ENCODE measurements at regions not wholly inside any gene's neighbourhood (a gene's known extent, or its start where the extent isn't known, plus 50 kb on each side); places are given as distances from the start of the nearest gene placed in this dataset.
"Not testable (repeated sequence)": the region's sequence is repeated elsewhere in the genome, so short reads cannot be mapped to it uniquely, and the experiment has no call there.

DNA sequence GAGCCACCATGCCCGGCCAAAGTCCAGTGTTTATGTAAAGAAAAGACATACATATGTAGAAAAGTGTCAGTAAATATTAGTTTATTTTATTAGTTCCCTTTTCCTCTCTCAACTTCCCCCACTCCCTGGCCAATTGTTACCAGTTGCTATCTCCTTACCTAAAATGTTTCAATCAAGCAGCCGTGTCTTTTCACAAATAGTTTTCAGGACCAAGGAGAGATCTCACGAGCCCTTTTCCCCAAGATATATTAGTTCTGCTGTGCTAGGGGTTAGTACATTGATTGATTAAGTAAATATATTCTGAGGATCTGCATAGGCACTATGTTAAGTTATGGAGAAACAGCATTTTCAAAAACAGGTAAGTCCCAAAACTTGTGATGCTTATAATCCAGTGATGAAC, 87.4 kb downstream of the ZIC4 start:
- POLR2A ChIA-PET: no interaction called here
- no peaks in the 10 kb centered on the region for H3K36me3 Mint-ChIP-seq
- DNase-seq (ENCODE audit: low spot score): no peak
- H3K4me1 Mint-ChIP-seq: peaks cover 8% of the 10 kb centered on the region
- CTCF ChIA-PET: no interaction called here
- no peak for ATAC-seq
- no peak overlapping the region for H3K4me3 Mint-ChIP-seq
- TF ChIP-seq ESRRA (CRISPR knock-in tag; IDR thresholded peaks at IDR 0.05; ENCODE audit: borderline replicate concordance) (no peak), CREM (CRISPR knock-in tag; IDR thresholded peaks at IDR 0.05) (no peak), ATF1 (CRISPR knock-in tag; IDR thresholded peaks at IDR 0.05) (no peak), FOXJ3 (CRISPR knock-in tag; IDR thresholded peaks at IDR 0.05; ENCODE audit: borderline replicate concordance) (no peak), MYBL2 (CRISPR knock-in tag; IDR thresholded peaks at IDR 0.05) (no peak), CTCF (IDR thresholded peaks at IDR 0.05) (no peak), JUN (CRISPR knock-in tag; IDR thresholded peaks at IDR 0.05) (no peak)
- TF ChIP-seq, protein P1, sequence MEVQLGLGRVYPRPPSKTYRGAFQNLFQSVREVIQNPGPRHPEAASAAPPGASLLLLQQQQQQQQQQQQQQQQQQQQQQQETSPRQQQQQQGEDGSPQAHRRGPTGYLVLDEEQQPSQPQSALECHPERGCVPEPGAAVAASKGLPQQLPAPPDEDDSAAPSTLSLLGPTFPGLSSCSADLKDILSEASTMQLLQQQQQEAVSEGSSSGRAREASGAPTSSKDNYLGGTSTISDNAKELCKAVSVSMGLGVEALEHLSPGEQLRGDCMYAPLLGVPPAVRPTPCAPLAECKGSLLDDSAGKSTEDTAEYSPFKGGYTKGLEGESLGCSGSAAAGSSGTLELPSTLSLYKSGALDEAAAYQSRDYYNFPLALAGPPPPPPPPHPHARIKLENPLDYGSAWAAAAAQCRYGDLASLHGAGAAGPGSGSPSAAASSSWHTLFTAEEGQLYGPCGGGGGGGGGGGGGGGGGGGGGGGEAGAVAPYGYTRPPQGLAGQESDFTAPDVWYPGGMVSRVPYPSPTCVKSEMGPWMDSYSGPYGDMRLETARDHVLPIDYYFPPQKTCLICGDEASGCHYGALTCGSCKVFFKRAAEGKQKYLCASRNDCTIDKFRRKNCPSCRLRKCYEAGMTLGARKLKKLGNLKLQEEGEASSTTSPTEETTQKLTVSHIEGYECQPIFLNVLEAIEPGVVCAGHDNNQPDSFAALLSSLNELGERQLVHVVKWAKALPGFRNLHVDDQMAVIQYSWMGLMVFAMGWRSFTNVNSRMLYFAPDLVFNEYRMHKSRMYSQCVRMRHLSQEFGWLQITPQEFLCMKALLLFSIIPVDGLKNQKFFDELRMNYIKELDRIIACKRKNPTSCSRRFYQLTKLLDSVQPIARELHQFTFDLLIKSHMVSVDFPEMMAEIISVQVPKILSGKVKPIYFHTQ (CRISPR knock-in tag; IDR thresholded peaks at IDR 0.05): no peak
- H3K27ac Mint-ChIP-seq: no peak overlapping the region
- H3K9me3 Mint-ChIP-seq: peaks cover 22% of the 10 kb centered on the region
- H3K27me3 Mint-ChIP-seq (ENCODE audit: low read depth): no peaks in the 10 kb centered on the region; the same call in 1 of the 2 replicates

GRCh38 chr3:147317080-147317479, 89.3 kb downstream of the ZIC4 start:
- peaks cover 22% of the 10 kb centered on the region for H3K9me3 Mint-ChIP-seq
- H3K27me3 Mint-ChIP-seq (ENCODE audit: low read depth); H3K36me3 Mint-ChIP-seq; H3K4me3 Mint-ChIP-seq; POLR2A ChIA-PET; ATAC-seq; H3K27ac Mint-ChIP-seq; H3K4me1 Mint-ChIP-seq: not testable (repeated sequence)
- DNase-seq (ENCODE audit: low spot score): peak; percentile 48
- peak; percentile 72; the same call in 1 of the 2 replicates for TF ChIP-seq FOXK1 (CRISPR knock-in tag; IDR thresholded peaks at IDR 0.05)
- CTCF ChIA-PET: interaction anchor here (1.4 kb wide), 1 partner anchor 44 kb away, joined by 4 read pairs; no protein-coding TSS in a partner anchor

GRCh38 chr3:147313513-147313912, 92.8 kb downstream of the ZIC4 start:
- peaks cover 11% of the 10 kb centered on the region for H3K9me3 Mint-ChIP-seq
- TF ChIP-seq SP1 (CRISPR knock-in tag; conservative IDR thresholded peaks at IDR 0.05) (no peak), KAT7 (CRISPR knock-in tag; IDR thresholded peaks at IDR 0.05; ENCODE audit: borderline replicate concordance) (no peak), IRF1 (CRISPR knock-in tag; IDR thresholded peaks at IDR 0.05) (no peak), ZNF219 (CRISPR knock-in tag; IDR thresholded peaks at IDR 0.05; ENCODE audit: borderline replicate concordance) (no peak), ETV6 (CRISPR knock-in tag; IDR thresholded peaks at IDR 0.05) (no peak), ZNF416 (CRISPR knock-in tag; IDR thresholded peaks at IDR 0.05) (no peak), NFYB (CRISPR knock-in tag; conservative IDR thresholded peaks at IDR 0.05; ENCODE audit: low read depth) (no peak), ATF3 (CRISPR knock-in tag; conservative IDR thresholded peaks at IDR 0.05) (no peak)
- no peak for ATAC-seq
- DNase-seq (ENCODE audit: low spot score): no peak
- POLR2A ChIA-PET: no interaction called here
- peaks cover 4% of the 10 kb centered on the region; the same call in 1 of the 2 replicates for H3K4me1 Mint-ChIP-seq
- CTCF ChIA-PET: interaction anchor here (0.6 kb wide), 1 partner anchor 13 kb away, joined by 3 read pairs; no protein-coding TSS in a partner anchor
- H3K4me3 Mint-ChIP-seq: no peak overlapping the region
- H3K27ac Mint-ChIP-seq: no peak overlapping the region
- no peaks in the 10 kb centered on the region for H3K36me3 Mint-ChIP-seq
- H3K27me3 Mint-ChIP-seq (ENCODE audit: low read depth): no peaks in the 10 kb centered on the region; the same call in 1 of the 2 replicates

Data from WTC11 (cell line).